GM12872 (cell line): ENCODE measurements at regions not wholly inside any gene's neighbourhood (a gene's known extent, or its start where the extent isn't known, plus 50 kb on each side); places are given as distances from the start of the nearest gene placed in this dataset.

Experiments
- CTCF ChIP-seq: IDR thresholded peaks from 3 replicates; pipeline ENCODE4 v1.5.1; 2011; ENCODE audit warnings: low read depth, mild to moderate bottlenecking, low read length, moderate library complexity; ENCODE audit not compliant: insufficient read depth

- no peak for TF ChIP-seq CTCF
Observed at GRCh38 chr2:81672516-81672915, 1368.0 kb upstream of the LRRTM1 start.

DNA sequence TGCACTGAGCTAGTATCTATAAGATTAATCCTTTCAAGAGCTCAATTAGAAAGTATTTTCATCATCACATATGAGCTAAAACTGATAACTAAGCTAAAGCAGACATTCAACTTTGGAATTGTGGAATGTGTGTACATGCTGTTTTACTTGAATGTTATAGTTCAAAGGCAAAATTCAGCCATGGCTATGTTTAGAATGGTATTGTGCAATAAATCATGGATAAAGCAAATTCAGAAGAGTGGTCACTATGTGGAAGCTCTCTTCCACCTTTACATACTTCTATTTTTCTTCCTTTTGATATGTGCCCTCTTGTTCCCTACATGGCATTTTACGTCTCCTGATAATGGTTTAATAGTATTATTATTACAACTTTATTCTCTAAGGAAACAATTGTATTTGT is 1366.3 kb upstream of the LRRTM1 start:
- TF ChIP-seq CTCF = no peak

DNA sequence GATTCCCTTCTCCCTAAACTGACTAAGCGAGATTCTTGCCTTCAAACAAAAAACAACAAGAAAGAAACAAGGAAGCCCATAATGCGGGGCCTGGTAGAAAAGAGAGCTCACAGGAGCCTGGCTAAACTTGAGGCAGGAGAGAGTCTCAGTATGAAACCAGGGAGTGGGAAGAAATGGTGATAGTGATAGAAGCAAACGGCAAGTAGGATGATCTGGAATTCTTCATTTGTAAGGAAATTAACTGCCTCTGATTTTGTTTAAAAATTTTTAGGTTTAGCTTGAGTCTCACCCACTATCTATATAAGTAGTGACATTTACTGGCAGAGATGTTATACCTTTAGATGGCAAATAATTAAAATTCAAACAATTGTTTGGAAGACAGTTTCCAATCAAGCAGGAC is 1356.5 kb upstream of the LRRTM1 start:
- no peak for TF ChIP-seq CTCF

DNA sequence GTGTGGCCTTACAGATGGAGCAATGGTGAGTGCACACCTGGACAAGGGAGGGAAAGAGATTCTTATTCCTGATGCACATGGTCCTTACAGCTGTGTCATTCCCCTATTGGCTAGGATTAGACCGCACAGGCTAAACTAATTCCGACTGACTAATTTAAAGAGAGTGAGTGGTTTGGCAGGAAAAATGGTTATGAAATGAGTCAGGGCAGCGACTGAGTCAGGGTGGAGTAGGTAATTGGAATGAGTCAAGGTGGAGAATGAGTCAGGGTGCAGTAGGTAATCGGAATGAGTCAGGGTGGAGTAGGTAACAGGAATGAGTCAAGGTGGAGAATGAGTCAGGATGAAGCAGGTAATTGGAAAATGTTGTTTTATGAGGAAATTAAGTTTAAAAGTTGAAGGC is 1353.7 kb upstream of the LRRTM1 start:
- TF ChIP-seq CTCF = no peak

GRCh38 chr2:81650048-81650971 is 1345.8 kb upstream of the LRRTM1 start:
- peak; percentile 31; the same call in 1 of the 3 replicates for TF ChIP-seq CTCF

DNA sequence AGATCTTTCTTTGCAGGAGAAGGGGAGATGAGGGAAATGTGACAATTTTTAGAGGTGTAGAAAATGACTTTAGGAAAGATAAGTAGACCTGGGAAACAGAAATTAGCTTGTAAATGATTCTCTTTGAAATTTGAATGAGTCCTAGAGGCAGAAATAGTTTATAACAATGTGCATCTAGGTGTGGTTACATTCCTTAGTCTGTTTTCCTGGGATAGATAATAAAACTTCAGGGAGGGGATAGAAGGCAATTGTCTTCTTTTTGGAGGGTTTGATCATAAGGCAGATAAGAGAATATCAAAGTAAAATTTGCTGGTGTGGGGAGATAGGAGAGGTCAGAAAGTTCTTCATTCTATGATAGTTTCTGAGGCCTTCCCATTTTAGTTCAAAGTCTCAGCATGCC is 1344.3 kb upstream of the LRRTM1 start:
- no peak for TF ChIP-seq CTCF

GRCh38 chr2:81648370-81648769 is 1343.8 kb upstream of the LRRTM1 start:
- TF ChIP-seq CTCF = no peak
